PC-9 (cell line): ENCODE measurements at regions not wholly inside any gene's neighbourhood (a gene's known extent, or its start where the extent isn't known, plus 50 kb on each side); places are given as distances from the start of the nearest gene placed in this dataset.

Experiments
- CTCF ChIP-seq: fragments of 200-600 bp; sonication (generic); conservative IDR thresholded peaks from 2 replicates; pipeline ENCODE4 v1.6.1; 2017; ENCODE audit warnings: mixed run types, antibody characterized with exemption, mild to moderate bottlenecking, moderate library complexity
- EZH2 ChIP-seq: fragments of 200-600 bp; sonication (generic); IDR thresholded peaks from 2 replicates; pipeline ENCODE4 v1.8.0; 2017; ENCODE audit warnings: antibody characterized with exemption, low read depth

- TF ChIP-seq CTCF (no peak), EZH2 (no peak)
These were observed 309.3 kb downstream of the TCERG1L start for GRCh38 chr10:131002031-131002861.
